Smooth muscle cell (in vitro differentiated cells): ENCODE measurements at regions not wholly inside any gene's neighbourhood (a gene's known extent, or its start where the extent isn't known, plus 50 kb on each side); places are given as distances from the start of the nearest gene placed in this dataset.

Experiments used
- DNase-seq: peaks from one replicate; lab custom pipeline; 2025; ENCODE audit not compliant: unreplicated experiment; lab: John Stamatoyannopoulos, UW
- H2AFZ ChIP-seq: fragments of 200-600 bp; sonication (generic); 2 replicates; pipeline ENCODE4 v1.6.0; 2016; ENCODE audit warnings: antibody characterized with exemption, low read depth, mild to moderate bottlenecking
- H3F3A ChIP-seq: fragments of 200-600 bp; sonication (generic); 2 replicates; pipeline ENCODE4 v1.6.0; 2017; ENCODE audit warnings: antibody characterized with exemption, low read depth
- H3K27ac ChIP-seq: fragments of 200-600 bp; sonication (generic); 2 replicates; pipeline ENCODE4 v1.5.1; 2016; ENCODE audit warnings: low read depth, mild to moderate bottlenecking
- H3K27me3 ChIP-seq: fragments of 200-600 bp; sonication (generic); 2 replicates; pipeline ENCODE4 v1.6.1; 2016; ENCODE audit warnings: low read depth, mild to moderate bottlenecking
- H3K36me3 ChIP-seq: fragments of 200-600 bp; sonication (generic); 2 replicates; pipeline ENCODE4 v1.5.1; 2016; ENCODE audit warnings: low read depth
- H3K4me1 ChIP-seq: fragments of 200-600 bp; sonication (generic); 2 replicates; pipeline ENCODE4 v1.5.1; 2016; ENCODE audit warnings: low read depth
- H3K4me2 ChIP-seq: fragments of 200-600 bp; sonication (generic); 2 replicates; pipeline ENCODE4 v1.6.0; 2016; ENCODE audit warnings: mild to moderate bottlenecking
- H3K4me3 ChIP-seq: fragments of 200-600 bp; sonication (generic); 2 replicates; pipeline ENCODE4 v1.5.1; 2016; ENCODE audit warnings: mild to moderate bottlenecking
- H3K79me2 ChIP-seq: fragments of 200-600 bp; sonication (generic); 2 replicates; pipeline ENCODE4 v1.6.0; 2016; ENCODE audit warnings: low read depth, mild to moderate bottlenecking
- H3K9ac ChIP-seq: fragments of 200-600 bp; sonication (generic); 2 replicates; pipeline ENCODE4 v1.6.0; 2016; ENCODE audit warnings: low read depth
- H3K9me3 ChIP-seq: fragments of 200-600 bp; sonication (generic); replicated peaks from 2 replicates; pipeline ENCODE4 v1.5.1; 2016; ENCODE audit warnings: low read depth
- H4K20me1 ChIP-seq: fragments of 200-600 bp; sonication (generic); 2 replicates; pipeline ENCODE4 v1.6.0; 2016; ENCODE audit warnings: low read depth
- CTCF ChIP-seq: fragments of 200-600 bp; sonication (generic); IDR thresholded peaks from 2 replicates; pipeline ENCODE4 v1.5.1; 2017; ENCODE audit warnings: borderline replicate concordance, mild to moderate bottlenecking, antibody characterized with exemption; ENCODE audit not compliant: insufficient read depth, poor library complexity, severe bottlenecking
- WGBS: methylation state at CpG from one replicate; pipeline ENCODE4 v1.1.7; 2016; ENCODE audit warnings: low lambda C conversion rate; 5-methylcytosine and 5-hydroxymethylcytosine counted together

DNA sequence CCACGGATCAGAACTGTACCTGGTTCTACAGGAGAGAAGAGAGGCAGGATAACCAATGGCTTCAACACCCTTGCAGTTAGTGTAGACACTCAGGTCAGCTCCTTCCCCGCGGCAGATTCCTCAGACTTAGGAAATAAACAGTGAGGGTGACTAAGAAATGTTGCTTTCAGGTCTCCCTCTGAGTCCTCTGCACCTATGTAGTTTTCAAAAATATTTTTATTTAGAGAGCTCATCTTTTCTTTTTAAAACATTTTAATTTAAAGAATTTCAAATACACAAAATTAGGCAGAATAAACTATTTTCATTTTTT, 195.2 kb downstream of the KLF12 start:
- H3K9ac ChIP-seq = no peak overlapping the region
- H3K4me3 ChIP-seq = no peak overlapping the region
- H3K79me2 ChIP-seq = no peaks in the 10 kb centered on the region
- H3K4me1 ChIP-seq = peaks cover 11% of the 10 kb centered on the region
- H3F3A ChIP-seq = peaks cover 5% of the 10 kb centered on the region
- DNase-seq = no peak
- WGBS = 69% methylated on average over 3 of the region's 3 CpGs
- H2AFZ ChIP-seq = no peak overlapping the region
- H4K20me1 ChIP-seq = peaks cover 2% of the 10 kb centered on the region
- H3K27ac ChIP-seq = peak overlapping the region; percentile 34
- no peak overlapping the region for H3K4me2 ChIP-seq
- H3K9me3 ChIP-seq = no peaks in the 10 kb centered on the region
- TF ChIP-seq CTCF = no peak
- no peaks in the 10 kb centered on the region for H3K27me3 ChIP-seq
- no peaks in the 10 kb centered on the region for H3K36me3 ChIP-seq

GRCh38 chr13:73938372-73939070, 195.7 kb downstream of the KLF12 start:
- H4K20me1 ChIP-seq = no peaks in the 10 kb centered on the region
- H3K9me3 ChIP-seq = no peaks in the 10 kb centered on the region
- peak overlapping the region; percentile 34 for H3K27ac ChIP-seq
- H3K79me2 ChIP-seq = no peaks in the 10 kb centered on the region
- H2AFZ ChIP-seq = no peak overlapping the region
- TF ChIP-seq CTCF = no peak
- WGBS = 49% methylated on average over 10 of the region's 10 CpGs
- H3K36me3 ChIP-seq = no peaks in the 10 kb centered on the region
- no peak overlapping the region for H3K4me3 ChIP-seq
- H3K9ac ChIP-seq = no peak overlapping the region
- H3K4me2 ChIP-seq = peak overlapping the region; percentile 49
- H3F3A ChIP-seq = peaks cover 5% of the 10 kb centered on the region
- DNase-seq = no peak
- peaks cover 11% of the 10 kb centered on the region for H3K4me1 ChIP-seq
- H3K27me3 ChIP-seq = no peaks in the 10 kb centered on the region

DNA sequence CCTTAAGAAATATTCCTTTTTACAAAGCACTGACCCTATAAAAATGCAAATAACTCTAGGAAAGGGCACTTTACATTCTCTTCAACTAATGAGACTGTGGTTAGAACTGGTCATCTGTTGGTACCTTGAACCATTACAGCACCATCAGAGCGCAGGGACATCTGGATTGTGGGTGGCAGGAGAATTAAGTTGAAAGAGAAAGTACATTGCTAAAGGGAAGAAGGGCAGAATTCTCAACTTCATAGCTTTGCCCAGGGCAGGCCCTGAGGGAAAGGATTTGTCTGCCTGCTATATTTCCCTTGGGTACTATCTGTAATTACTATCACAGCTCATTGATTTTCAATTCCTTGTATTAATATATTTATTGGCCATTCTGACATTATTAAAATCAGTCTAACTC, 196.8 kb downstream of the KLF12 start:
- Histone ChIP-seq H3K36me3 (no peaks in the 10 kb centered on the region), H3K9me3 (no peaks in the 10 kb centered on the region), H3F3A (peaks cover 5% of the 10 kb centered on the region), H2AFZ (no peak overlapping the region), H3K27ac (no peak overlapping the region), H3K79me2 (no peaks in the 10 kb centered on the region), H3K4me1 (peaks cover 11% of the 10 kb centered on the region), H3K27me3 (no peaks in the 10 kb centered on the region), H4K20me1 (no peaks in the 10 kb centered on the region), H3K9ac (no peak overlapping the region), H3K4me3 (no peak overlapping the region), H3K4me2 (peak overlapping the region; percentile 49)
- no peak for DNase-seq
- WGBS = 33% methylated on average over 1 of the region's 1 CpG
- no peak for TF ChIP-seq CTCF

DNA sequence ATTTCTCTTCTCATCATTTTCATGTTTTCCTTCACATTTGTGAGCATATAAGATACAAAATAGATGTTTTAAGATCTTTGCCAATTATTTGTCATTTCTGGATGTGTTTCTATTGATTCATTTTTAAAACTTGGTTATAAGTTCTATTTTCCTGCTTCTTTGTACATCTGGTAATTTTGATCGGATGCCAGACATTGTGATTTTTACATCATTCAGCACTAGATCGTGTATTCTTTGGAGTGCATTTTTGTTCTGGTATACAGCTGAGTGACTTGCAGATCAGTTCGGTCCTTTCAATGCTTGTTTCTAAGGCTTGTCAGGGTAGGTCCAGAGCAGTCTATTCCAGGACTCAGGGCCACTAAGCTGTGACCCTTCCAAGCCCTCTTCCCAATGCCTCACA, 198.2 kb downstream of the KLF12 start:
- Histone ChIP-seq H3K36me3 (no peaks in the 10 kb centered on the region), H3F3A (peaks cover 5% of the 10 kb centered on the region), H3K4me1 (peaks cover 11% of the 10 kb centered on the region), H4K20me1 (no peaks in the 10 kb centered on the region), H3K79me2 (no peaks in the 10 kb centered on the region), H2AFZ (no peak overlapping the region), H3K27me3 (no peaks in the 10 kb centered on the region), H3K27ac (no peak overlapping the region), H3K9ac (no peak overlapping the region), H3K9me3 (no peaks in the 10 kb centered on the region), H3K4me2 (no peak overlapping the region), H3K4me3 (no peak overlapping the region)
- TF ChIP-seq CTCF = no peak
- 97% methylated on average over 3 of the region's 3 CpGs for WGBS
- no peak for DNase-seq
